ENCODE measurements at regions not wholly inside any gene's neighbourhood (a gene's known extent, or its start where the extent isn't known, plus 50 kb on each side); places are given as distances from the start of the nearest gene placed in this dataset.

DNA sequence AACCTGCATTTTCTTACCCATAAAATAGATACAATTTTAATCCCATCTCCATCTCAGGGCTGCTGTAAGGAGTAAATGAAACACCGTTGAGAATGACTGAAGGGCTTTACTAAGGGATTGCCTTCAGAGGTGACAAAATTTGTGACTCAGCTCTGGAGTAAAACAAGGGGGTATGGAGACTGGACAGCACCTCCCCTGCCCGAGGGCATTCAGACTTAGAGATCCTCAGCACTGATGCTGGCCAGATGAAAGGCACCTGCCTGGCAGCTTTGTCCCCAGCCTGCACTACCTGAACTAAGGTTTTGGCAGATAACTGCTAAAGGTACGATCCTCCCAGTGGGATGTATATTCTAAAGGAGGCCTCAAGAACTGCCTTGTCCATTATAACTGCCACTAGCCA is 84.7 kb upstream of the CALM2 start:
- TF ChIP-seq, protein P1, sequence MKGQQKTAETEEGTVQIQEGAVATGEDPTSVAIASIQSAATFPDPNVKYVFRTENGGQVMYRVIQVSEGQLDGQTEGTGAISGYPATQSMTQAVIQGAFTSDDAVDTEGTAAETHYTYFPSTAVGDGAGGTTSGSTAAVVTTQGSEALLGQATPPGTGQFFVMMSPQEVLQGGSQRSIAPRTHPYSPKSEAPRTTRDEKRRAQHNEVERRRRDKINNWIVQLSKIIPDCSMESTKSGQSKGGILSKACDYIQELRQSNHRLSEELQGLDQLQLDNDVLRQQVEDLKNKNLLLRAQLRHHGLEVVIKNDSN (IDR thresholded peaks at IDR 0.05), result no peak
- TF ChIP-seq, protein P2, sequence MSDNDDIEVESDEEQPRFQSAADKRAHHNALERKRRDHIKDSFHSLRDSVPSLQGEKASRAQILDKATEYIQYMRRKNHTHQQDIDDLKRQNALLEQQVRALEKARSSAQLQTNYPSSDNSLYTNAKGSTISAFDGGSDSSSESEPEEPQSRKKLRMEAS (IDR thresholded peaks at IDR 0.05), result no peak
- no peak for TF ChIP-seq TEAD4 (IDR thresholded peaks at IDR 0.05)
- no peak for TF ChIP-seq YY1 (IDR thresholded peaks at IDR 0.05; ENCODE audit: low read depth)
- TF ChIP-seq, protein P3, sequence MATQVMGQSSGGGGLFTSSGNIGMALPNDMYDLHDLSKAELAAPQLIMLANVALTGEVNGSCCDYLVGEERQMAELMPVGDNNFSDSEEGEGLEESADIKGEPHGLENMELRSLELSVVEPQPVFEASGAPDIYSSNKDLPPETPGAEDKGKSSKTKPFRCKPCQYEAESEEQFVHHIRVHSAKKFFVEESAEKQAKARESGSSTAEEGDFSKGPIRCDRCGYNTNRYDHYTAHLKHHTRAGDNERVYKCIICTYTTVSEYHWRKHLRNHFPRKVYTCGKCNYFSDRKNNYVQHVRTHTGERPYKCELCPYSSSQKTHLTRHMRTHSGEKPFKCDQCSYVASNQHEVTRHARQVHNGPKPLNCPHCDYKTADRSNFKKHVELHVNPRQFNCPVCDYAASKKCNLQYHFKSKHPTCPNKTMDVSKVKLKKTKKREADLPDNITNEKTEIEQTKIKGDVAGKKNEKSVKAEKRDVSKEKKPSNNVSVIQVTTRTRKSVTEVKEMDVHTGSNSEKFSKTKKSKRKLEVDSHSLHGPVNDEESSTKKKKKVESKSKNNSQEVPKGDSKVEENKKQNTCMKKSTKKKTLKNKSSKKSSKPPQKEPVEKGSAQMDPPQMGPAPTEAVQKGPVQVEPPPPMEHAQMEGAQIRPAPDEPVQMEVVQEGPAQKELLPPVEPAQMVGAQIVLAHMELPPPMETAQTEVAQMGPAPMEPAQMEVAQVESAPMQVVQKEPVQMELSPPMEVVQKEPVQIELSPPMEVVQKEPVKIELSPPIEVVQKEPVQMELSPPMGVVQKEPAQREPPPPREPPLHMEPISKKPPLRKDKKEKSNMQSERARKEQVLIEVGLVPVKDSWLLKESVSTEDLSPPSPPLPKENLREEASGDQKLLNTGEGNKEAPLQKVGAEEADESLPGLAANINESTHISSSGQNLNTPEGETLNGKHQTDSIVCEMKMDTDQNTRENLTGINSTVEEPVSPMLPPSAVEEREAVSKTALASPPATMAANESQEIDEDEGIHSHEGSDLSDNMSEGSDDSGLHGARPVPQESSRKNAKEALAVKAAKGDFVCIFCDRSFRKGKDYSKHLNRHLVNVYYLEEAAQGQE (IDR thresholded peaks at IDR 0.05; ENCODE audit: low read depth), result no peak
- no peak for TF ChIP-seq ZBTB7A (IDR thresholded peaks at IDR 0.05; ENCODE audit: low read depth)
- TF ChIP-seq EGR1 (IDR thresholded peaks at IDR 0.05), result no peak
- TF ChIP-seq TCF12 (IDR thresholded peaks at IDR 0.05; ENCODE audit: low read depth), result no peak
- no peak for TF ChIP-seq TAF1 (IDR thresholded peaks at IDR 0.05; ENCODE audit: low read depth)
- no peak for TF ChIP-seq RAD21 (IDR thresholded peaks at IDR 0.05; ENCODE audit: low read depth)
- TF ChIP-seq NFIC (IDR thresholded peaks at IDR 0.05), result no peak
- no peak for TF ChIP-seq CEBPB (IDR thresholded peaks at IDR 0.05)
- TF ChIP-seq EP300 (IDR thresholded peaks at IDR 0.05; ENCODE audit: borderline replicate concordance), result no peak

DNA sequence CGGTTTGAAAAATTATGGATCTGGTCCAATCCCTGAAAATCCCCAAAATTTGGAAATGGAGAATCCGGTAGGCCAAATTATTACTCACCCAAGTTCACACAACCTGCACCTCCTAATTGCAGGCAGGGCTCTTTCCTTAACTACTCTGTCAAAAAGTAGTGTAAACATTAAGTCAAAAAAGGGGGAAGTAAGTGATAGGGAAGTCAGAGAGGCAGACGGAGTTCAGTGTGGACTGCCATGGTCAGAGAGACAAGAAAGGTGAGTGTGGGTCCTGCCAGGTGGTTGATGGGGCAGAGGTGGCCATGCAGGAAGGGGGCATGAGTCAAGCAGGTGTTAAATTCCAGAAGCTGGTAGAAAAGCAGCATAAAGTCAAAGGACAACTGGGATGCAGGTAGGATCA is 83.5 kb upstream of the CALM2 start:
- no peak for TF ChIP-seq ZBTB7A (IDR thresholded peaks at IDR 0.05; ENCODE audit: low read depth)
- TF ChIP-seq, protein P2 (IDR thresholded peaks at IDR 0.05), result no peak
- no peak for TF ChIP-seq TEAD4 (IDR thresholded peaks at IDR 0.05)
- no peak for TF ChIP-seq CEBPB (IDR thresholded peaks at IDR 0.05)

DNA sequence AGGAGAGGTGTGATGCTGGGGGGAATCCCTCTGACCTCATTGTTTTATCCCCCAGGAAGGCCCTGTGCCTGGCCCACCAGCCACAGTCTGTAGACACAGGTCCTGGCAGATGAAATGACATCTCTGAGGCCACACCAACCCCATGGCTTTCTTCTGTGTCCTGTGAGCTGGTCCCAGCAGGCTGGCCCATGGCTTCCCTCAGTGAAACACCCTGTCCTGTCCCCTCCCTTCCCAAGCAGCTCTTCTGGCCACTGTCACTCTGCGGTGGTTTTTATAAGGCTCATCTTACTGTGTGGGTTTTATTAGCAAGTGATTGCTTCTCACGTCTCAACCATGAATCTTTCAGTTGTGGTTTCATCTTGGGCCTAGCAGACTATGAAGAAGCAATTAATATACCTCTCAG is 81.6 kb upstream of the CALM2 start:
- TF ChIP-seq YY1 (IDR thresholded peaks at IDR 0.05; ENCODE audit: low read depth) (no peak), ZBTB7A (IDR thresholded peaks at IDR 0.05; ENCODE audit: low read depth) (no peak), EP300 (IDR thresholded peaks at IDR 0.05; ENCODE audit: borderline replicate concordance) (no peak), TEAD4 (IDR thresholded peaks at IDR 0.05) (no peak), CEBPB (IDR thresholded peaks at IDR 0.05) (no peak), NFIC (IDR thresholded peaks at IDR 0.05) (no peak), FOXM1 (IDR thresholded peaks at IDR 0.05; ENCODE audit: borderline replicate concordance, low read depth) (no peak)
- TF ChIP-seq, protein P3 (IDR thresholded peaks at IDR 0.05; ENCODE audit: low read depth), result no peak
- TF ChIP-seq, protein P1 (IDR thresholded peaks at IDR 0.05), result no peak

DNA sequence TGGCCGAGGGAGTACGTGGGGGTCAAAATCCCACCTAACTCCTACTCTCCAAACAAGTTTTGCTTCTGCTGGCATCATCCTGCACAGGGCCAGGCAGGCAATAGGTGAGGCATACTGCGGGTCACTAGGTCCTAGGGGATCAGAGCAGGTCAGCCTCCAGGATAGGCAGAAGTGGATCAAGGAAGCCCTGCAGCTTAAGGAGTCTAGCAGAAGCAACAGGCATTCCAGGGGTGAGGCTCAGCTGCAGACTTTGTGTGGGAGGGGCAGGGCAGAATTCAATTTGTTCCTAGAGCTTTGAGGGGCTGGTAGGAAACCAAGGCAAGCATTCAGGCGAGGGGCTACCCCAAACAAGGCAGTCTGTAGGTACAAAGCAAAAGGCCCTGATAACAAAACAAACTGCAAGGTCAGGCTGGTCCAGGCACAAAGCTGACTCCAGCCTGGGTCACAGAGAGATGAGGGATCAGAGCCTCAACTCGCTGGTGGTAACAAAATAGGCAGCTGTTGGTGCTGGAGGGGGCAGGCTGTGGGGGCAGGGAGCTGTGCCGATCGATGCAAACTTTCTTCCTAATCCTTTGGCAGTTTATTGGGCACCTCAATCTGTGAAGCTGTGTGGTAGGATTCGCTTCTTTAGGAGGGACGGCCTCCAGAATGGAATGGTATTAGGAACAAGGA is 80.2 kb upstream of the CALM2 start:
- no peak for TF ChIP-seq NFIC (IDR thresholded peaks at IDR 0.05)
- no peak for TF ChIP-seq EGR1 (IDR thresholded peaks at IDR 0.05)
- TF ChIP-seq ZBTB7A (IDR thresholded peaks at IDR 0.05; ENCODE audit: low read depth), result no peak
- no peak for TF ChIP-seq TAF1 (IDR thresholded peaks at IDR 0.05; ENCODE audit: low read depth)
- TF ChIP-seq, protein P3 (IDR thresholded peaks at IDR 0.05; ENCODE audit: low read depth), result no peak
- TF ChIP-seq, protein P2 (IDR thresholded peaks at IDR 0.05), result no peak
- no peak for TF ChIP-seq FOXM1 (IDR thresholded peaks at IDR 0.05; ENCODE audit: borderline replicate concordance, low read depth)

DNA sequence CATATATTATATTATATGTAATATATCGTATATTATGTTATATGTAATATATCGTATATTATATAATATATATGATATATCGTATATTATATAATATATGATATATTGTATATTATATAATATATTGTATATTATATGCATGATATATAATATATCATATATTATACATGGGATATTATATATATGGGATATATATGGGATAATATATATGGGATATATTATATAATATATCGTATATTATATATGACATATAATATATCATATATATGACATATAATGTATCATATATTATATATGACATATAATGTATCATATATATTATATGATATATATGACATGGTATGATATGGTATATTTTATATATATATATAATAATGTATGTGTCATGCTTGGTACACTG is 79.5 kb upstream of the CALM2 start:
- TF ChIP-seq, protein P1 (IDR thresholded peaks at IDR 0.05), result no peak
- no peak for TF ChIP-seq YY1 (IDR thresholded peaks at IDR 0.05; ENCODE audit: low read depth)
- no peak for TF ChIP-seq RAD21 (IDR thresholded peaks at IDR 0.05; ENCODE audit: low read depth)
- TF ChIP-seq ZBTB7A (IDR thresholded peaks at IDR 0.05; ENCODE audit: low read depth), result no peak
- no peak for TF ChIP-seq TEAD4 (IDR thresholded peaks at IDR 0.05)
- no peak for TF ChIP-seq CREB1 (IDR thresholded peaks at IDR 0.05; ENCODE audit: low read depth)
- no peak for TF ChIP-seq NFIC (IDR thresholded peaks at IDR 0.05)
- TF ChIP-seq EP300 (IDR thresholded peaks at IDR 0.05; ENCODE audit: borderline replicate concordance), result no peak
- TF ChIP-seq FOXM1 (IDR thresholded peaks at IDR 0.05; ENCODE audit: borderline replicate concordance, low read depth), result no peak
- TF ChIP-seq TCF12 (IDR thresholded peaks at IDR 0.05; ENCODE audit: low read depth), result no peak
- no peak for TF ChIP-seq CEBPB (IDR thresholded peaks at IDR 0.05)

Measured in Ishikawa (cell line).